Suprapubic skin (tissue), 3 donors: ENCODE measurements at regions not wholly inside any gene's neighbourhood (a gene's known extent, or its start where the extent isn't known, plus 50 kb on each side); places are given as distances from the start of the nearest gene placed in this dataset.
"Not testable (repeated sequence)": the region's sequence is repeated elsewhere in the genome, so short reads cannot be mapped to it uniquely, and the experiment has no call there.

Experiments used
- CTCF ChIP-seq, 2 donors: fragments of 200-600 bp in 1 of 2; fragments of 450-650 bp in 1 of 2; sonication (generic) in 1 of 2; IDR thresholded peaks; one replicate each; pipeline ENCODE4 v1.5.1; 2016 to 2019; ENCODE audit warnings: antibody characterized with exemption in 2 of 2, mild to moderate bottlenecking in 1 of 2, moderate library complexity in 1 of 2
- POLR2AphosphoS5 ChIP-seq, 3 donors: sonication (generic); formaldehyde crosslinking; IDR thresholded peaks; one replicate each; pipeline ENCODE4 v1.6.1; 2017; ENCODE audit warnings: antibody characterized with exemption in 3 of 3

GRCh38 chr9:115692868-115693267, 460.7 kb upstream of the PAPPA start:
- TF ChIP-seq POLR2AphosphoS5, CTCF (IDR thresholded peaks at IDR 0.05): not testable (repeated sequence)
